GM19035 (cell line): ENCODE measurements at regions not wholly inside any gene's neighbourhood (a gene's known extent, or its start where the extent isn't known, plus 50 kb on each side); places are given as distances from the start of the nearest gene placed in this dataset.

Source experiments
- ATAC-seq: cut with Tn5 transposase; IDR thresholded peaks from one replicate; pipeline ENCODE4 v1.9.1; 2021; ENCODE audit not compliant: unreplicated experiment

- no peak for ATAC-seq
Measured at GRCh38 chr13:76024151-76024550, 388.0 kb downstream of the LMO7 start.

GRCh38 chr13:76023652-76024051, 387.5 kb downstream of the LMO7 start:
- no peak for ATAC-seq

GRCh38 chr13:76020421-76020955, 384.4 kb downstream of the LMO7 start:
- ATAC-seq = no peak

- no peak for ATAC-seq
Measured at GRCh38 chr13:76019421-76020044, 383.4 kb downstream of the LMO7 start.

GRCh38 chr13:76017861-76018556, 381.9 kb downstream of the LMO7 start:
- ATAC-seq = no peak

GRCh38 chr13:76016799-76017400, 380.8 kb downstream of the LMO7 start:
- peak; percentile 82 for ATAC-seq

GRCh38 chr13:76014406-76015318, 378.5 kb downstream of the LMO7 start:
- no peak for ATAC-seq

GRCh38 chr13:76012091-76012721, 376.1 kb downstream of the LMO7 start:
- ATAC-seq = no peak

- ATAC-seq = no peak
Measured at GRCh38 chr13:76009267-76009890, 373.2 kb downstream of the LMO7 start.

GRCh38 chr13:76004416-76004815, 368.3 kb downstream of the LMO7 start:
- no peak for ATAC-seq

GRCh38 chr13:76000131-76000530, 364.0 kb downstream of the LMO7 start:
- ATAC-seq = no peak

- ATAC-seq = no peak
Measured at GRCh38 chr13:75996582-75996981, 360.5 kb downstream of the LMO7 start.

GRCh38 chr13:75995966-75996365, 359.8 kb downstream of the LMO7 start:
- ATAC-seq = no peak

GRCh38 chr13:75993823-75994222, 357.7 kb downstream of the LMO7 start:
- no peak for ATAC-seq

- ATAC-seq = no peak
Measured at GRCh38 chr13:75993241-75993640, 357.1 kb downstream of the LMO7 start.

- ATAC-seq = peak; percentile 77
Measured at GRCh38 chr13:75986818-75987217, 350.7 kb downstream of the LMO7 start.

- ATAC-seq = no peak
Measured at GRCh38 chr13:75985132-75985531, 349.0 kb downstream of the LMO7 start.

- no peak for ATAC-seq
Measured at GRCh38 chr13:75978818-75979217, 342.7 kb downstream of the LMO7 start.

GRCh38 chr13:75968103-75968838, 332.1 kb downstream of the LMO7 start:
- no peak for ATAC-seq
